HCT116 (cell line): ENCODE measurements at regions not wholly inside any gene's neighbourhood (a gene's known extent, or its start where the extent isn't known, plus 50 kb on each side); places are given as distances from the start of the nearest gene placed in this dataset.
A peak's percentile ranks its signal among the peaks of the same experiment; 100 is the strongest.
"Not testable (repeated sequence)": the region's sequence is repeated elsewhere in the genome, so short reads cannot be mapped to it uniquely, and the experiment has no call there.

ENCODE experiments used
- ATAC-seq: fragments of 200-7000 bp; cut with Tn5 transposase; 2 replicates; pipeline ENCODE4 v1.9.1; 2020; ENCODE audit warnings: mild to moderate bottlenecking, moderate library complexity
- BruUV-seq: library from RNA; stranded (reverse); fragments of 400-500 nt; replicated peaks from 2 replicates; lab custom pipeline; 2021; lab: Mats Ljungman, UMichigan
- CTCF ChIA-PET: fragments of 300-600 bp; sonication (Branson Sonifier 250); formaldehyde crosslinking; loops from one replicate; lab custom pipeline; 2021; ENCODE audit warnings: antibody characterized with exemption; lab: Charles Lee
- POLR2A ChIA-PET: fragments of 300-600, 350-600 bp; sonication (Branson Sonifier 250); formaldehyde crosslinking; loops from one replicate; lab custom pipeline; 2021; ENCODE audit warnings: antibody characterized with exemption; lab: Charles Lee
- RAD21 ChIA-PET, 2 experiments: fragments of 300-600 bp; sonication (Branson Sonifier 250); formaldehyde crosslinking; loops; one replicate each; lab custom pipeline; 2023; ENCODE audit warnings: low total read pairs in 2 of 2; ENCODE audit not compliant: uncharacterized antibody in 2 of 2, unreplicated experiment in 2 of 2, low non-redundant PET in 1 of 2; lab: Charles Lee
- DNase-seq: peaks from one replicate; pipeline ENCODE4 v3.0.0-alpha.2; 2010; ENCODE audit warnings: low read depth, low spot score
- H2AFZ ChIP-seq: fragments of 200-600 bp; shearing (Covaris generic), sonication (generic); 2 replicates; pipeline ENCODE4 v1.6.1; 2017; ENCODE audit warnings: low read depth, mixed run types, mixed read lengths, antibody characterized with exemption, low read length; ENCODE audit not compliant: poor library complexity, severe bottlenecking
- H3K27ac ChIP-seq: 2 replicates; pipeline ENCODE4 v1.5.1; 2012; ENCODE audit warnings: low read depth, low read length
- H3K27me3 ChIP-seq: fragments of 200-600 bp; sonication (generic); 2 replicates; pipeline ENCODE4 v1.6.1; 2016; ENCODE audit warnings: mixed run types, low read length, mixed read lengths; ENCODE audit not compliant: insufficient read depth
- H3K36me3 ChIP-seq, 2 experiments: fragments of 200-500 bp in 1 of 2; fragments of 200-600 bp in 1 of 2; sonication (Bioruptor generic) in 1 of 2; sonication (generic) in 1 of 2; 2 replicates each; pipeline versions ENCODE4 v1.5.1 to v1.6.1; 2014 to 2016; ENCODE audit warnings: low read length in 2 of 2, inconsistent platforms in 1 of 2, mixed read lengths in 1 of 2, mixed run types in 1 of 2; ENCODE audit not compliant: insufficient read depth in 2 of 2, control insufficient read depth in 1 of 2
- H3K4me1 ChIP-seq, 2 experiments: fragments of 200-600 bp in 1 of 2; sonication (generic) in 1 of 2; 2 replicates each; pipeline versions ENCODE4 v1.5.1 to v1.6.1; 2012 to 2017; ENCODE audit warnings: low read length in 2 of 2, inconsistent platforms in 1 of 2, mild to moderate bottlenecking in 1 of 2, mixed read lengths in 1 of 2, mixed run types in 1 of 2, moderate library complexity in 1 of 2; ENCODE audit not compliant: insufficient read depth in 2 of 2, control insufficient read depth in 1 of 2
- H3K4me2 ChIP-seq: fragments of 200-600 bp; sonication (generic); 2 replicates; pipeline ENCODE4 v1.6.1; 2017; ENCODE audit warnings: mixed run types, low read length, mixed read lengths
- H3K4me3 ChIP-seq, 2 experiments: fragments of 200-600 bp in 1 of 2; sonication (generic) in 1 of 2; replicated peaks in 1 of 2; 2 replicates each; pipeline ENCODE4 v1.5.1; 2011 to 2016; ENCODE audit warnings: low read length in 2 of 2, control low read depth in 1 of 2, low read depth in 1 of 2, mild to moderate bottlenecking in 1 of 2, mixed read lengths in 1 of 2, mixed run types in 1 of 2
- H3K79me2 ChIP-seq: fragments of 200-600 bp; sonication (generic); 2 replicates; pipeline ENCODE4 v1.6.1; 2017; ENCODE audit warnings: mild to moderate bottlenecking, mixed run types, low read length, moderate library complexity, mixed read lengths; ENCODE audit not compliant: insufficient read depth
- H3K9ac ChIP-seq: fragments of 200-600 bp; sonication (generic); 2 replicates; pipeline ENCODE4 v1.6.1; 2016; ENCODE audit warnings: low read length, mixed read lengths
- H3K9me2 ChIP-seq: fragments of 200-600 bp; sonication (generic), shearing (Covaris generic); 2 replicates; pipeline ENCODE4 v1.6.1; 2017; ENCODE audit warnings: mixed run types, mild to moderate bottlenecking, moderate library complexity; ENCODE audit not compliant: insufficient read depth
- H3K9me3 ChIP-seq, 2 experiments: fragments of 200-500 bp in 1 of 2; fragments of 200-600 bp in 1 of 2; sonication (Bioruptor generic) in 1 of 2; sonication (generic) in 1 of 2; 2 replicates each; pipeline ENCODE4 v1.6.1; 2014 to 2017; ENCODE audit warnings: low read length in 2 of 2, mixed read lengths in 2 of 2, inconsistent platforms in 1 of 2, low read depth in 1 of 2, mild to moderate bottlenecking in 1 of 2, mixed run types in 1 of 2, moderate library complexity in 1 of 2; ENCODE audit not compliant: control insufficient read depth in 1 of 2, insufficient read depth in 1 of 2
- H4K20me1 ChIP-seq: fragments of 200-600 bp; sonication (generic), shearing (Covaris generic); 2 replicates; pipeline ENCODE4 v1.6.1; 2017; ENCODE audit warnings: mixed run types, mild to moderate bottlenecking, moderate library complexity; ENCODE audit not compliant: insufficient read depth
- EGR1 ChIP-seq: IDR thresholded peaks from 2 replicates; pipeline ENCODE4 v1.6.1; 2012; ENCODE audit warnings: low read depth
- RAD21 ChIP-seq: IDR thresholded peaks from 2 replicates; pipeline ENCODE4 v1.6.1; 2012; ENCODE audit warnings: low read depth, mild to moderate bottlenecking
- intact Hi-C: fragments of 100-400 bp; cut with micrococcal nuclease; formaldehyde crosslinking; loops from 2 replicates; pipeline ENCODE4 v1.10.0; 2022
- TF ChIP-seq, protein P1 (sequence below), 3 experiments: fragments of 200-600 bp in 1 of 3; sonication (generic) in 1 of 3; IDR thresholded peaks in 2 of 3; conservative IDR thresholded peaks in 1 of 3; 2 replicates each; pipeline ENCODE4 v1.5.1; 2012 to 2017; ENCODE audit warnings: low read depth in 2 of 3, low read length in 2 of 3, antibody characterized with exemption in 1 of 3, borderline replicate concordance in 1 of 3, control low read depth in 1 of 3, mild to moderate bottlenecking in 1 of 3, mixed read lengths in 1 of 3, mixed run types in 1 of 3, moderate library complexity in 1 of 3; ENCODE audit not compliant: insufficient read depth in 1 of 3

DNA sequence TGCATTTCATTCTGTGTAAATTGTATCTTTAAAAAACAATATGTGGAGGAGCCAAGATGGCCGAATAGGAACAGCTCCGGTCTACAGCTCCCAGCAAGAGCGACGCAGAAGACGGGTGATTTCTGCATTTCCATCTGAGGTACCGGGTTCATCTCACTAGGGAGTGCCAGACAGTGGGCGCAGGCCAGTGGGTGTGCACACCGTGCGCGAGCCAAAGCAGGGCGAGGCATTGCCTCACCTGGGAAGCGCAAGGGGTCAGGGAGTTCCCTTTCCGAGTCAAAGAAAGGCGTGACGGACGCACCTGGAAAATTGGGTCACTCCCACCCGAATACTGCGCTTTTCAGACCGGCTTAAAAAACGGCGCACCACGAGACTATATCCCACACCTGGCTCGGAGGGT lies 75.0 kb upstream of the RGS1 start:
- H3K4me1 ChIP-seq, H3K4me2 ChIP-seq, H3K9ac ChIP-seq, DNase-seq, H4K20me1 ChIP-seq, RAD21 ChIA-PET, intact Hi-C loops, H3K9me3 ChIP-seq, H2AFZ ChIP-seq, H3K27me3 ChIP-seq, H3K9me2 ChIP-seq, CTCF ChIA-PET, H3K79me2 ChIP-seq, H3K27ac ChIP-seq, ATAC-seq, H3K4me3 ChIP-seq, BruUV-seq, POLR2A ChIA-PET, H3K36me3 ChIP-seq: not testable (repeated sequence)

- CTCF ChIA-PET, result interaction anchor here (0.9 kb wide), 2 partner anchors 104 to 301 kb away, joined by 3 to 4 read pairs; no protein-coding TSS in a partner anchor
Observed at GRCh38 chr1:192506741-192507155, 68.8 kb upstream of the RGS1 start.

More at GRCh38 chr1:192506741-192507155, 68.8 kb upstream of the RGS1 start:
- peak overlapping the region; percentile 31 for H2AFZ ChIP-seq
- no peaks in the 10 kb centered on the region for H3K79me2 ChIP-seq
- no peaks in the 10 kb centered on the region for H3K4me1 ChIP-seq
- no peak overlapping the region for H3K9ac ChIP-seq
- H3K27me3 ChIP-seq, result no peaks in the 10 kb centered on the region
- RAD21 ChIA-PET, result no interaction called here
- no TSS peak for BruUV-seq
- H3K9me2 ChIP-seq, result no peaks in the 10 kb centered on the region; the same call in 1 of the 2 replicates
- no peaks in the 10 kb centered on the region for H3K36me3 ChIP-seq
- peak; percentile 23 for DNase-seq
- TF ChIP-seq, protein P1, sequence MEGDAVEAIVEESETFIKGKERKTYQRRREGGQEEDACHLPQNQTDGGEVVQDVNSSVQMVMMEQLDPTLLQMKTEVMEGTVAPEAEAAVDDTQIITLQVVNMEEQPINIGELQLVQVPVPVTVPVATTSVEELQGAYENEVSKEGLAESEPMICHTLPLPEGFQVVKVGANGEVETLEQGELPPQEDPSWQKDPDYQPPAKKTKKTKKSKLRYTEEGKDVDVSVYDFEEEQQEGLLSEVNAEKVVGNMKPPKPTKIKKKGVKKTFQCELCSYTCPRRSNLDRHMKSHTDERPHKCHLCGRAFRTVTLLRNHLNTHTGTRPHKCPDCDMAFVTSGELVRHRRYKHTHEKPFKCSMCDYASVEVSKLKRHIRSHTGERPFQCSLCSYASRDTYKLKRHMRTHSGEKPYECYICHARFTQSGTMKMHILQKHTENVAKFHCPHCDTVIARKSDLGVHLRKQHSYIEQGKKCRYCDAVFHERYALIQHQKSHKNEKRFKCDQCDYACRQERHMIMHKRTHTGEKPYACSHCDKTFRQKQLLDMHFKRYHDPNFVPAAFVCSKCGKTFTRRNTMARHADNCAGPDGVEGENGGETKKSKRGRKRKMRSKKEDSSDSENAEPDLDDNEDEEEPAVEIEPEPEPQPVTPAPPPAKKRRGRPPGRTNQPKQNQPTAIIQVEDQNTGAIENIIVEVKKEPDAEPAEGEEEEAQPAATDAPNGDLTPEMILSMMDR (IDR thresholded peaks at IDR 0.05 in 2 of 3, conservative IDR thresholded peaks at IDR 0.05 in 1 of 3; ENCODE audit: borderline replicate concordance in 1 of 3, insufficient read depth in 1 of 3, low read depth in 2 of 3, low read length in 2 of 3), result peak; percentile 34 to 63 (median 41); a peak in 4 of 6 replicates
- TF ChIP-seq RAD21, result peak; percentile 76
- no peak for TF ChIP-seq EGR1
- TF ChIP-seq, all 23 proteins: peak for 2
- Histone ChIP-seq H3K9me3 (no peaks in the 10 kb centered on the region), H3K4me3 (no peak overlapping the region), H3K27ac (no peak overlapping the region), H3K4me2 (no peak overlapping the region), H4K20me1 (no peaks in the 10 kb centered on the region)
- POLR2A ChIA-PET, result no interaction called here
- intact Hi-C loops, result no loop called here
- peak; percentile 69; the same call in 1 of the 2 replicates for ATAC-seq
